HEK293 (cell line): ENCODE measurements at regions not wholly inside any gene's neighbourhood (a gene's known extent, or its start where the extent isn't known, plus 50 kb on each side); places are given as distances from the start of the nearest gene placed in this dataset.

Experiments
- CTCF ChIA-PET: fragments of 350-600 bp; formaldehyde crosslinking; extraction: SDS; loops from one replicate; lab custom pipeline; 2021; ENCODE audit warnings: antibody characterized with exemption; lab: Yijun Ruan, JAX
- POLR2A ChIA-PET: fragments of 300-600 bp; formaldehyde crosslinking; extraction: SDS; loops from one replicate; lab custom pipeline; 2020; ENCODE audit warnings: antibody characterized with exemption, inconsistent platforms; lab: Yijun Ruan, JAX
- H3K27ac ChIP-seq: fragments of 200-500 bp; sonication (Bioruptor generic); 2 replicates; pipeline ENCODE4 v1.5.1; 2014; ENCODE audit warnings: low read depth, low read length, control low read depth, inconsistent platforms; ENCODE audit errors: extremely low read depth
- H3K36me3 ChIP-seq, 2 experiments: fragments of 200-500 bp in 1 of 2; sonication (Bioruptor generic) in 1 of 2; 1 replicate in 1 of 2; 2 replicates in 1 of 2; pipeline ENCODE4 v1.5.1; 2014 to 2017; ENCODE audit warnings: inconsistent platforms in 2 of 2, low read length in 2 of 2; ENCODE audit not compliant: control insufficient read depth in 2 of 2, insufficient read depth in 1 of 2
- H3K4me1 ChIP-seq: fragments of 200-500 bp; sonication (Bioruptor generic); 2 replicates; pipeline ENCODE4 v1.5.1; 2014; ENCODE audit warnings: mild to moderate bottlenecking, low read length, inconsistent platforms; ENCODE audit not compliant: control insufficient read depth, insufficient read depth
- H3K4me3 ChIP-seq: 2 replicates; pipeline ENCODE4 v1.5.1; 2011; ENCODE audit warnings: low read depth, mild to moderate bottlenecking, control low read depth, low read length, moderate library complexity
- H3K9me3 ChIP-seq: fragments of 200-500 bp; sonication (Bioruptor generic); 2 replicates; pipeline ENCODE4 v1.5.1; 2014; ENCODE audit warnings: low read depth, low read length, inconsistent platforms; ENCODE audit not compliant: control insufficient read depth, insufficient read depth
- SALL2 ChIP-seq: fragments of 450-650 bp; formaldehyde crosslinking; IDR thresholded peaks from 2 replicates; pipeline ENCODE4 v1.5.0; 2017; ENCODE audit warnings: missing biosample characterization, mild to moderate bottlenecking, missing genetic modification characterization, borderline replicate concordance
- ZNF114 ChIP-seq: fragments of 450-650 bp; formaldehyde crosslinking; IDR thresholded peaks from 2 replicates; pipeline ENCODE4 v1.5.0; 2017; ENCODE audit warnings: missing biosample characterization, missing genetic modification characterization
- ZNF155 ChIP-seq: fragments of 450-650 bp; formaldehyde crosslinking; IDR thresholded peaks from 2 replicates; pipeline ENCODE4 v1.5.1; 2016; ENCODE audit warnings: missing biosample characterization, missing genetic modification characterization
- ZNF157 ChIP-seq: fragments of 450-650 bp; formaldehyde crosslinking; IDR thresholded peaks from 2 replicates; pipeline ENCODE4 v1.5.1; 2016; ENCODE audit warnings: missing biosample characterization, missing genetic modification characterization
- ZNF292 ChIP-seq: fragments of 450-650 bp; formaldehyde crosslinking; IDR thresholded peaks from 2 replicates; pipeline ENCODE4 v1.5.1; 2016; ENCODE audit warnings: low read depth, missing biosample characterization, missing genetic modification characterization, borderline replicate concordance
- ZNF391 ChIP-seq: fragments of 450-650 bp; formaldehyde crosslinking; IDR thresholded peaks from 2 replicates; pipeline ENCODE4 v1.5.1; 2016; ENCODE audit warnings: low read depth, missing biosample characterization, missing genetic modification characterization, borderline replicate concordance
- ZNF433 ChIP-seq: fragments of 450-650 bp; formaldehyde crosslinking; IDR thresholded peaks from 2 replicates; pipeline ENCODE4 v1.5.1; 2016; ENCODE audit warnings: missing biosample characterization, missing genetic modification characterization, low read depth
- ZNF544 ChIP-seq: fragments of 450-650 bp; formaldehyde crosslinking; IDR thresholded peaks from 2 replicates; pipeline ENCODE4 v1.5.0; 2017; ENCODE audit warnings: missing biosample characterization, missing genetic modification characterization
- ZNF549 ChIP-seq: fragments of 450-650 bp; IDR thresholded peaks from 2 replicates; pipeline ENCODE4 v1.5.1; 2018; ENCODE audit warnings: missing biosample characterization, missing genetic modification characterization, mild to moderate bottlenecking, inconsistent platforms, moderate library complexity
- ZNF600 ChIP-seq: fragments of 450-650 bp; formaldehyde crosslinking; IDR thresholded peaks from 2 replicates; pipeline ENCODE4 v1.5.1; 2016; ENCODE audit warnings: missing biosample characterization, missing genetic modification characterization
- ZNF658 ChIP-seq: fragments of 450-650 bp; formaldehyde crosslinking; IDR thresholded peaks from 2 replicates; pipeline ENCODE4; 2016; ENCODE audit warnings: missing biosample characterization, missing genetic modification characterization
- ZNF677 ChIP-seq: fragments of 450-650 bp; IDR thresholded peaks from 2 replicates; pipeline ENCODE4 v1.5.0; 2018; ENCODE audit warnings: missing biosample characterization, mild to moderate bottlenecking, missing genetic modification characterization, moderate library complexity
- ZNF777 ChIP-seq: fragments of 450-650 bp; formaldehyde crosslinking; IDR thresholded peaks from 2 replicates; pipeline ENCODE4 v1.5.1; 2017; ENCODE audit warnings: missing biosample characterization, missing genetic modification characterization, borderline replicate concordance
- ZSCAN30 ChIP-seq: fragments of 450-650 bp; IDR thresholded peaks from 2 replicates; pipeline ENCODE4 v1.5.1; 2018; ENCODE audit warnings: missing biosample characterization, mild to moderate bottlenecking, missing genetic modification characterization, moderate library complexity
- TF ChIP-seq, protein P1 (sequence below): fragments of 450-650 bp; formaldehyde crosslinking; IDR thresholded peaks from 2 replicates; pipeline ENCODE4 v1.5.1; 2017; ENCODE audit warnings: missing biosample characterization, missing genetic modification characterization
- TF ChIP-seq, protein P2 (sequence below): fragments of 450-650 bp; formaldehyde crosslinking; IDR thresholded peaks from 2 replicates; pipeline ENCODE4 v1.5.1; 2016; ENCODE audit warnings: missing biosample characterization, missing genetic modification characterization
- TF ChIP-seq, protein P3 (sequence below): fragments of 450-650 bp; formaldehyde crosslinking; conservative IDR thresholded peaks from 2 replicates; pipeline ENCODE4 v1.5.1; 2016; ENCODE audit warnings: low read depth, missing biosample characterization, missing genetic modification characterization
- TF ChIP-seq, protein P4 (sequence below): fragments of 450-650 bp; formaldehyde crosslinking; IDR thresholded peaks from 2 replicates; pipeline ENCODE4 v1.5.1; 2016; ENCODE audit warnings: missing biosample characterization, missing genetic modification characterization
- TF ChIP-seq, protein P5 (sequence below): fragments of 450-650 bp; formaldehyde crosslinking; IDR thresholded peaks from 2 replicates; pipeline ENCODE4 v1.5.1; 2017; ENCODE audit warnings: missing biosample characterization, missing genetic modification characterization
- TF ChIP-seq, protein P6 (sequence below): fragments of 450-650 bp; formaldehyde crosslinking; IDR thresholded peaks from 2 replicates; pipeline ENCODE4 v1.5.1; 2016; ENCODE audit warnings: missing biosample characterization, missing genetic modification characterization, borderline replicate concordance
- TF ChIP-seq, protein P7 (sequence below): fragments of 450-650 bp; formaldehyde crosslinking; IDR thresholded peaks from 2 replicates; pipeline ENCODE4 v1.5.1; 2016; ENCODE audit warnings: missing biosample characterization, missing genetic modification characterization

DNA sequence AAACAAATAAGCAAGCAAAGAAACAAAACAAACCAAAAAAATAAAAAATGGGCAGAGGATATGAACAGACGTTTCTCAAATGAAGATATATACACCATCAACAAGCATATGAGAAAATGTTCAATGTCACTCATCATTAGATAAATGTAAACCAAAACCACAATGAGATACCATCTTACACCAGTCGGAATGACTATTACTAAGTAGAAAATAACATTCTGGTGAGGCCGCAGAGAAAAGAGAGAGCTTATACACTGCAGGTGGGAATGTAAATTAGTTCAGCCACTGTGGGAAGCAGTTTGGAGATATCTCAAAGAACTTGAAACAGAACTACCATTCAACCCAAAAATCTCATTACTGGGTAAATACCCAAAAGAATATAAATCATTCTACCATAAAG, 321.0 kb upstream of the SLIT2 start:
- no peak overlapping the region for H3K4me3 ChIP-seq
- TF ChIP-seq ZNF114 (tag by site-specific recombination) (no peak), SALL2 (tag by site-specific recombination) (no peak), ZNF658 (tag by site-specific recombination) (no peak), ZNF433 (no peak), ZNF391 (tag by site-specific recombination) (no peak), ZNF155 (no peak), ZSCAN30 (tag by site-specific recombination) (no peak), ZNF777 (tag by site-specific recombination) (no peak)
- TF ChIP-seq, protein P1, sequence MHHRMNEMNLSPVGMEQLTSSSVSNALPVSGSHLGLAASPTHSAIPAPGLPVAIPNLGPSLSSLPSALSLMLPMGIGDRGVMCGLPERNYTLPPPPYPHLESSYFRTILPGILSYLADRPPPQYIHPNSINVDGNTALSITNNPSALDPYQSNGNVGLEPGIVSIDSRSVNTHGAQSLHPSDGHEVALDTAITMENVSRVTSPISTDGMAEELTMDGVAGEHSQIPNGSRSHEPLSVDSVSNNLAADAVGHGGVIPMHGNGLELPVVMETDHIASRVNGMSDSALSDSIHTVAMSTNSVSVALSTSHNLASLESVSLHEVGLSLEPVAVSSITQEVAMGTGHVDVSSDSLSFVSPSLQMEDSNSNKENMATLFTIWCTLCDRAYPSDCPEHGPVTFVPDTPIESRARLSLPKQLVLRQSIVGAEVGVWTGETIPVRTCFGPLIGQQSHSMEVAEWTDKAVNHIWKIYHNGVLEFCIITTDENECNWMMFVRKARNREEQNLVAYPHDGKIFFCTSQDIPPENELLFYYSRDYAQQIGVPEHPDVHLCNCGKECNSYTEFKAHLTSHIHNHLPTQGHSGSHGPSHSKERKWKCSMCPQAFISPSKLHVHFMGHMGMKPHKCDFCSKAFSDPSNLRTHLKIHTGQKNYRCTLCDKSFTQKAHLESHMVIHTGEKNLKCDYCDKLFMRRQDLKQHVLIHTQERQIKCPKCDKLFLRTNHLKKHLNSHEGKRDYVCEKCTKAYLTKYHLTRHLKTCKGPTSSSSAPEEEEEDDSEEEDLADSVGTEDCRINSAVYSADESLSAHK = no peak
- TF ChIP-seq, all 188 proteins: peak for 0
- no peaks in the 10 kb centered on the region for H3K9me3 ChIP-seq
- H3K36me3 ChIP-seq = no peaks in the 10 kb centered on the region
- CTCF ChIA-PET = no interaction called here
- POLR2A ChIA-PET = no interaction called here
- H3K4me1 ChIP-seq = no peaks in the 10 kb centered on the region
- H3K27ac ChIP-seq = no peak overlapping the region

DNA sequence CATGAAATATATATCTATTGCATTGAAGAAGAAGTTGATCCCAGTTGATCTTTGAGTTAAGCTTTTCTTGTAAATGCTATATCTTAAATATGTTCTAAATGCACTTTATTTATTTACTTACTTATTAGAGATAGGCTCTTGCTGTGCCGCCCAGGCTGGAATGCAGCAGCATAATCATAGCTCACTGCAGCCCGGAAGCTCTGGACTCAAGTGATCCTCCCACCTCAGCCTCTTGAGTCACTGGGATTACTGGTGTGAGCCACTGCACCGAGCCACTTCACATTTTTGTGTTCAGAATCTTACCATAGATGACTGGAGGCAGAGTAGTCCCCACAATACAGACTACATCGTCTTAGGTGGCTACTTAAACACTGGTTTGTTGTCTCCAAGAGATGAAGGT, 324.3 kb upstream of the SLIT2 start:
- H3K27ac ChIP-seq = no peak overlapping the region
- no peaks in the 10 kb centered on the region for H3K36me3 ChIP-seq
- POLR2A ChIA-PET = no interaction called here
- CTCF ChIA-PET = no interaction called here
- no peak overlapping the region for H3K4me3 ChIP-seq
- TF ChIP-seq, protein P2, sequence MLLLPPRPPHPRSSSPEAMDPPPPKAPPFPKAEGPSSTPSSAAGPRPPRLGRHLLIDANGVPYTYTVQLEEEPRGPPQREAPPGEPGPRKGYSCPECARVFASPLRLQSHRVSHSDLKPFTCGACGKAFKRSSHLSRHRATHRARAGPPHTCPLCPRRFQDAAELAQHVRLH (tag by site-specific recombination) = no peak
- TF ChIP-seq ZNF157 (tag by site-specific recombination) = no peak
- no peak for TF ChIP-seq ZNF549 (tag by site-specific recombination)
- TF ChIP-seq, protein P3, sequence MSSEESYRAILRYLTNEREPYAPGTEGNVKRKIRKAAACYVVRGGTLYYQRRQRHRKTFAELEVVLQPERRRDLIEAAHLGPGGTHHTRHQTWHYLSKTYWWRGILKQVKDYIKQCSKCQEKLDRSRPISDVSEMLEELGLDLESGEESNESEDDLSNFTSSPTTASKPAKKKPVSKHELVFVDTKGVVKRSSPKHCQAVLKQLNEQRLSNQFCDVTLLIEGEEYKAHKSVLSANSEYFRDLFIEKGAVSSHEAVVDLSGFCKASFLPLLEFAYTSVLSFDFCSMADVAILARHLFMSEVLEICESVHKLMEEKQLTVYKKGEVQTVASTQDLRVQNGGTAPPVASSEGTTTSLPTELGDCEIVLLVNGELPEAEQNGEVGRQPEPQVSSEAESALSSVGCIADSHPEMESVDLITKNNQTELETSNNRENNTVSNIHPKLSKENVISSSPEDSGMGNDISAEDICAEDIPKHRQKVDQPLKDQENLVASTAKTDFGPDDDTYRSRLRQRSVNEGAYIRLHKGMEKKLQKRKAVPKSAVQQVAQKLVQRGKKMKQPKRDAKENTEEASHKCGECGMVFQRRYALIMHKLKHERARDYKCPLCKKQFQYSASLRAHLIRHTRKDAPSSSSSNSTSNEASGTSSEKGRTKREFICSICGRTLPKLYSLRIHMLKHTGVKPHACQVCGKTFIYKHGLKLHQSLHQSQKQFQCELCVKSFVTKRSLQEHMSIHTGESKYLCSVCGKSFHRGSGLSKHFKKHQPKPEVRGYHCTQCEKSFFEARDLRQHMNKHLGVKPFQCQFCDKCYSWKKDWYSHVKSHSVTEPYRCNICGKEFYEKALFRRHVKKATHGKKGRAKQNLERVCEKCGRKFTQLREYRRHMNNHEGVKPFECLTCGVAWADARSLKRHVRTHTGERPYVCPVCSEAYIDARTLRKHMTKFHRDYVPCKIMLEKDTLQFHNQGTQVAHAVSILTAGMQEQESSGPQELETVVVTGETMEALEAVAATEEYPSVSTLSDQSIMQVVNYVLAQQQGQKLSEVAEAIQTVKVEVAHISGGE = no peak
- TF ChIP-seq ZNF600 = no peak
- TF ChIP-seq, protein P4, sequence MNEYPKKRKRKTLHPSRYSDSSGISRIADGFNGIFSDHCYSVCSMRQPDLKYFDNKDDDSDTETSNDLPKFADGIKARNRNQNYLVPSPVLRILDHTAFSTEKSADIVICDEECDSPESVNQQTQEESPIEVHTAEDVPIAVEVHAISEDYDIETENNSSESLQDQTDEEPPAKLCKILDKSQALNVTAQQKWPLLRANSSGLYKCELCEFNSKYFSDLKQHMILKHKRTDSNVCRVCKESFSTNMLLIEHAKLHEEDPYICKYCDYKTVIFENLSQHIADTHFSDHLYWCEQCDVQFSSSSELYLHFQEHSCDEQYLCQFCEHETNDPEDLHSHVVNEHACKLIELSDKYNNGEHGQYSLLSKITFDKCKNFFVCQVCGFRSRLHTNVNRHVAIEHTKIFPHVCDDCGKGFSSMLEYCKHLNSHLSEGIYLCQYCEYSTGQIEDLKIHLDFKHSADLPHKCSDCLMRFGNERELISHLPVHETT = no peak
- TF ChIP-seq ZNF677 (tag by site-specific recombination) = no peak
- TF ChIP-seq, protein P5, sequence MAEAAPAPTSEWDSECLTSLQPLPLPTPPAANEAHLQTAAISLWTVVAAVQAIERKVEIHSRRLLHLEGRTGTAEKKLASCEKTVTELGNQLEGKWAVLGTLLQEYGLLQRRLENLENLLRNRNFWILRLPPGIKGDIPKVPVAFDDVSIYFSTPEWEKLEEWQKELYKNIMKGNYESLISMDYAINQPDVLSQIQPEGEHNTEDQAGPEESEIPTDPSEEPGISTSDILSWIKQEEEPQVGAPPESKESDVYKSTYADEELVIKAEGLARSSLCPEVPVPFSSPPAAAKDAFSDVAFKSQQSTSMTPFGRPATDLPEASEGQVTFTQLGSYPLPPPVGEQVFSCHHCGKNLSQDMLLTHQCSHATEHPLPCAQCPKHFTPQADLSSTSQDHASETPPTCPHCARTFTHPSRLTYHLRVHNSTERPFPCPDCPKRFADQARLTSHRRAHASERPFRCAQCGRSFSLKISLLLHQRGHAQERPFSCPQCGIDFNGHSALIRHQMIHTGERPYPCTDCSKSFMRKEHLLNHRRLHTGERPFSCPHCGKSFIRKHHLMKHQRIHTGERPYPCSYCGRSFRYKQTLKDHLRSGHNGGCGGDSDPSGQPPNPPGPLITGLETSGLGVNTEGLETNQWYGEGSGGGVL (tag by site-specific recombination) = no peak
- TF ChIP-seq, protein P6, sequence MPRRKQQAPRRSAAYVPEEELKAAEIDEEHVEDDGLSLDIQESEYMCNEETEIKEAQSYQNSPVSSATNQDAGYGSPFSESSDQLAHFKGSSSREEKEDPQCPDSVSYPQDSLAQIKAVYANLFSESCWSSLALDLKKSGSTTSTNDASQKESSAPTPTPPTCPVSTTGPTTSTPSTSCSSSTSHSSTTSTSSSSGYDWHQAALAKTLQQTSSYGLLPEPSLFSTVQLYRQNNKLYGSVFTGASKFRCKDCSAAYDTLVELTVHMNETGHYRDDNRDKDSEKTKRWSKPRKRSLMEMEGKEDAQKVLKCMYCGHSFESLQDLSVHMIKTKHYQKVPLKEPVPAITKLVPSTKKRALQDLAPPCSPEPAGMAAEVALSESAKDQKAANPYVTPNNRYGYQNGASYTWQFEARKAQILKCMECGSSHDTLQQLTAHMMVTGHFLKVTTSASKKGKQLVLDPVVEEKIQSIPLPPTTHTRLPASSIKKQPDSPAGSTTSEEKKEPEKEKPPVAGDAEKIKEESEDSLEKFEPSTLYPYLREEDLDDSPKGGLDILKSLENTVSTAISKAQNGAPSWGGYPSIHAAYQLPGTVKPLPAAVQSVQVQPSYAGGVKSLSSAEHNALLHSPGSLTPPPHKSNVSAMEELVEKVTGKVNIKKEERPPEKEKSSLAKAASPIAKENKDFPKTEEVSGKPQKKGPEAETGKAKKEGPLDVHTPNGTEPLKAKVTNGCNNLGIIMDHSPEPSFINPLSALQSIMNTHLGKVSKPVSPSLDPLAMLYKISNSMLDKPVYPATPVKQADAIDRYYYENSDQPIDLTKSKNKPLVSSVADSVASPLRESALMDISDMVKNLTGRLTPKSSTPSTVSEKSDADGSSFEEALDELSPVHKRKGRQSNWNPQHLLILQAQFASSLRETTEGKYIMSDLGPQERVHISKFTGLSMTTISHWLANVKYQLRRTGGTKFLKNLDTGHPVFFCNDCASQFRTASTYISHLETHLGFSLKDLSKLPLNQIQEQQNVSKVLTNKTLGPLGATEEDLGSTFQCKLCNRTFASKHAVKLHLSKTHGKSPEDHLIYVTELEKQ (tag by site-specific recombination) = no peak
- no peak for TF ChIP-seq ZNF292
- TF ChIP-seq, protein P7, sequence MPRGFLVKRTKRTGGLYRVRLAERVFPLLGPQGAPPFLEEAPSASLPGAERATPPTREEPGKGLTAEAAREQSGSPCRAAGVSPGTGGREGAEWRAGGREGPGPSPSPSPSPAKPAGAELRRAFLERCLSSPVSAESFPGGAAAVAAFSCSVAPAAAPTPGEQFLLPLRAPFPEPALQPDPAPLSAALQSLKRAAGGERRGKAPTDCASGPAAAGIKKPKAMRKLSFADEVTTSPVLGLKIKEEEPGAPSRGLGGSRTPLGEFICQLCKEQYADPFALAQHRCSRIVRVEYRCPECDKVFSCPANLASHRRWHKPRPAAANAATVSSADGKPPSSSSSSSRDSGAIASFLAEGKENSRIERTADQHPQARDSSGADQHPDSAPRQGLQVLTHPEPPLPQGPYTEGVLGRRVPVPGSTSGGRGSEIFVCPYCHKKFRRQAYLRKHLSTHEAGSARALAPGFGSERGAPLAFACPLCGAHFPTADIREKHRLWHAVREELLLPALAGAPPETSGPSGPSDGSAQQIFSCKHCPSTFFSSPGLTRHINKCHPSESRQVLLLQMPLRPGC (tag by site-specific recombination) = no peak
- TF ChIP-seq ZNF544 = no peak
- H3K4me1 ChIP-seq = no peaks in the 10 kb centered on the region
- H3K9me3 ChIP-seq = no peaks in the 10 kb centered on the region
